NT2/D1 (cell line): ENCODE measurements at regions not wholly inside any gene's neighbourhood (a gene's known extent, or its start where the extent isn't known, plus 50 kb on each side); places are given as distances from the start of the nearest gene placed in this dataset.

ENCODE experiments used
- DNase-seq: peaks from one replicate; pipeline ENCODE4 v3.0.0-alpha.2; 2011; ENCODE audit warnings: low read depth, low spot score
- H3K27me3 ChIP-seq: 2 replicates; pipeline ENCODE4 v1.6.0; 2011; ENCODE audit warnings: mild to moderate bottlenecking; ENCODE audit not compliant: insufficient read length, insufficient read depth
- H3K36me3 ChIP-seq: 2 replicates; pipeline ENCODE4 v1.6.1; 2011; ENCODE audit warnings: mild to moderate bottlenecking, low read length, mixed read lengths; ENCODE audit not compliant: insufficient read depth, insufficient read length
- H3K4me1 ChIP-seq: 2 replicates; pipeline ENCODE4 v1.5.1; 2011; ENCODE audit not compliant: insufficient read depth, insufficient read length
- H3K4me3 ChIP-seq: 2 replicates; pipeline ENCODE4 v1.5.1; 2011; ENCODE audit warnings: low read depth; ENCODE audit not compliant: insufficient read length
- H3K9ac ChIP-seq: 2 replicates; pipeline ENCODE4 v1.6.0; 2011; ENCODE audit warnings: low read depth; ENCODE audit not compliant: insufficient read length
- H3K9me3 ChIP-seq: 2 replicates; pipeline ENCODE4 v1.5.1; 2011; ENCODE audit warnings: mild to moderate bottlenecking, low read length; ENCODE audit not compliant: insufficient read depth
- SUZ12 ChIP-seq: IDR thresholded peaks from 2 replicates; pipeline ENCODE4 v1.6.1; 2011; ENCODE audit not compliant: insufficient read length, insufficient read depth; ENCODE audit errors: extremely low read depth
- YY1 ChIP-seq: IDR thresholded peaks from 2 replicates; pipeline ENCODE4 v1.6.1; 2011; ENCODE audit not compliant: insufficient read length, insufficient read depth
- ZNF274 ChIP-seq: IDR thresholded peaks from 2 replicates; pipeline ENCODE4 v1.6.1; 2011; ENCODE audit warnings: mild to moderate bottlenecking, low read depth, low read length

DNA sequence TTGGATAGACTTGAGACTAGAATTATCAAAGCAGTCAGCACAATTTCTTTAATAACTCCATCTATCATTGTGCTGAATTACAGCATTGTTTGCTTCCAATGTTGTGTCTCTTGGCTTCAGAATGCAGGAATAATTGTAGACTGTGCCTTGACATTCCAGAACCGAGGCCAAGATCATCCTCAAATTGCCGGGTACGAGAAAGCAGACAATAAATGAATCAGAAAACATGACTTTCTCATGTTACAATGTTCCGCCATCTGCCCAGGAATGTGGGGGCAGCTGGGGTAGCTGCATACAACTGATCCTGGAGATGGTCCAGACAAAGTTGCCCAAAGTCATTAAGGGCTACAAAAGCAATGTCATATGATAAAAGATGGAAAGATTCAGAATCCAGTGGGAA is 206.2 kb upstream of the SGCD start:
- Histone ChIP-seq H3K9me3 (no peaks in the 10 kb centered on the region), H3K4me3 (no peak overlapping the region), H3K4me1 (no peaks in the 10 kb centered on the region), H3K27me3 (no peaks in the 10 kb centered on the region), H3K36me3 (no peaks in the 10 kb centered on the region), H3K9ac (no peak overlapping the region)
- TF ChIP-seq SUZ12: no peak
- TF ChIP-seq YY1: no peak
- no peak for TF ChIP-seq ZNF274
- DNase-seq: no peak

DNA sequence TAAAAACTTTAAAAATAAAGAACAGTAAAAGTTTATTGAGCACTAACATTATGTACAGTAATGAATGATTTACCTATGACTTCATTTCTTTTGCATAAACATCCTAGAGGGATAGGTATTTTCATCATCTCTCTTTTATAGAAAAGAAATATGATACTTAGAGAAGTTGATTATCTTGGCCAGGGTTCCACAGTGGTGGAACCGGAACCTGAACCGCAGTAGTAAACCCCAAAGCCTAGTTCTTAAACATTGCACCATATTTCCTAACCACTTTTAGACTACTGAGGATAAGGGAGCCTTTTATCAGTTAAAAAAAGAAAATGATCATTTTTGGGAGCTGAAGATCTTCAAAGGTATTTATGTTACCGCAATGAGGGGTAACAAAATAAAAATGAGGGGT is 205.7 kb upstream of the SGCD start:
- no peaks in the 10 kb centered on the region for H3K36me3 ChIP-seq
- TF ChIP-seq ZNF274 (no peak), SUZ12 (no peak)
- H3K27me3 ChIP-seq: no peaks in the 10 kb centered on the region
- DNase-seq: no peak
- H3K9me3 ChIP-seq: no peaks in the 10 kb centered on the region
- H3K4me1 ChIP-seq: no peaks in the 10 kb centered on the region
- no peak overlapping the region for H3K4me3 ChIP-seq
- no peak overlapping the region for H3K9ac ChIP-seq

DNA sequence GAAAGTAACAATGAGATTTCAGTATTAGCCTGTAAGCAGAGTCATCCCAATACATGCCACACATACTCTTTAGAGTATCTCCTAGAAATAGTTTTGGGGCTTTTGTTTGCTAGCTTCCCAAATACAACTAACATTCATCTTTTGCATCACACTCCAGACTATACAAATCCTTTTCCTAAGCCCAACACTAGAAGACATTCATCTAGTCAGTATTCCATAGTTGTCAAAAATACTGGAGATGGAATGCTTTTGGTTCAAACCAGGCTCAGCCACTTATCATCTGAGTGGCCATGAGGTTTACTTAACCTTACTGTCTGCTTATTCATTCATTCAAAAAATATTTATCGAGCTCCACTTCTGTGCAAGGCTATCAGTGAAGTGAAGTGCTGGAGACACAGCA is 205.1 kb upstream of the SGCD start:
- Histone ChIP-seq H3K36me3 (no peaks in the 10 kb centered on the region), H3K27me3 (no peaks in the 10 kb centered on the region), H3K9ac (no peak overlapping the region), H3K9me3 (no peaks in the 10 kb centered on the region), H3K4me3 (no peak overlapping the region), H3K4me1 (no peaks in the 10 kb centered on the region)
- TF ChIP-seq YY1 (no peak), SUZ12 (no peak), ZNF274 (no peak)
- no peak for DNase-seq

DNA sequence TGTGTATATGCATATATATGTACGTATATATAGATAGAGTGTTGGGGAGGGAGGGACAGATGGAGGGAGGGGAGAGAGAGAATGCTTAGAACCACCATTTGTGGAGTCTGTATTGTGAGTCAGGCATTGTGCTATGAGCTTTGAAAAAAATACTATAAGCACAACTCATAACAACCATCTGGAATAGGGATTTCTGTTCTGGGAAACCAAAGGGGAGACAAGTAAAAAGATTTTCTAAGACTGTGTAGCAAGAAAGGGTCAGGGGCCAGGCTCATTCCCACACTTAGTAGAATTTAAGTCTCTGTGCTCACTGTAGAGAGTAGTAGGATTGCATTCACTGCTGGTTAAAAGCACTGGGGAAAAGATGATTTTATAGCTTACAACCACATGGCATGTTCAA is 202.3 kb upstream of the SGCD start:
- Histone ChIP-seq H3K9me3 (no peaks in the 10 kb centered on the region), H3K9ac (no peak overlapping the region), H3K4me1 (no peaks in the 10 kb centered on the region), H3K36me3 (no peaks in the 10 kb centered on the region), H3K27me3 (no peaks in the 10 kb centered on the region), H3K4me3 (no peak overlapping the region)
- no peak for DNase-seq
- no peak for TF ChIP-seq SUZ12
- no peak for TF ChIP-seq ZNF274
- no peak for TF ChIP-seq YY1

DNA sequence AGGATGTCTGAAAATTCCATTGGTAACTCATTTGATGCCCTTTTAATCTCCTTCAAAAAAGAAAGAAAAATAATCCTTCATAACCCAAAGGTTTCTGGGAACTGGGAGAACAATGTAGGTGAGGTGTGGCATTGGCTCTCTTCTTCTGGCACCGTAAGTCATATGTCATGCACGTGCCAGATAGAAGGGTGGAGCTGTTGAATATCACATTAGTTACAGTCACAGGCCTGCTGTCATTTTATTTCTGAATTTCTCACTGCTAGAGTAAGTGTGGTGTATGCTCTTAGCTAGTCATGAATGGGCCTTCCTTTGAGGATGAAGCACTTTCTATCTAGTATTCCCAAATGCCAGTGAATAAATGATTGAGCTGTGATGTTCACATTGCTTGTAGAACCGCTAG is 201.8 kb upstream of the SGCD start:
- TF ChIP-seq YY1 (no peak), SUZ12 (no peak), ZNF274 (no peak)
- no peak overlapping the region for H3K9ac ChIP-seq
- H3K27me3 ChIP-seq: no peaks in the 10 kb centered on the region
- H3K36me3 ChIP-seq: no peaks in the 10 kb centered on the region
- H3K4me1 ChIP-seq: no peaks in the 10 kb centered on the region
- no peaks in the 10 kb centered on the region for H3K9me3 ChIP-seq
- no peak overlapping the region for H3K4me3 ChIP-seq
- no peak for DNase-seq

DNA sequence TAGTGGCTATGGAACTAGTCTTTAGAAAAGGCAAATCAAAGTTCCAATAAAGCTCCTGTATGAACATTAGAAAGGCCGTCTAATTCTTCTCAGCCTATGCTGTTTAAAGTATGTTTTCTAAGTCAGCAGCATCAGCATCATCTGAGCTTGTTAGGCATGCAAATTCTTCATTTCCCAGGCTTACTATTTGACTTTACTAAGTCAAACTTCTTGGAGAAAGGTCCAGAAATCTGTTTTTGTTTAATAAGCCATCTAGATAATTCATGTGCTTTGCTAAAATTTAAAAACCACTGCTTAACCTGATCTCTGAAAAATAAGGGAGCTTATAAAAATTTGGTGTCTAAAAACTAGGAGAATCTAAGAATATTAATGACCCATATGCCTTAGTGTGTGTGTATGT is 200.2 kb upstream of the SGCD start:
- no peaks in the 10 kb centered on the region for H3K27me3 ChIP-seq
- no peak for DNase-seq
- H3K4me1 ChIP-seq: no peaks in the 10 kb centered on the region
- H3K9ac ChIP-seq: no peak overlapping the region
- TF ChIP-seq SUZ12: no peak
- TF ChIP-seq ZNF274: no peak
- TF ChIP-seq YY1: no peak
- H3K36me3 ChIP-seq: no peaks in the 10 kb centered on the region
- no peak overlapping the region for H3K4me3 ChIP-seq
- no peaks in the 10 kb centered on the region for H3K9me3 ChIP-seq

DNA sequence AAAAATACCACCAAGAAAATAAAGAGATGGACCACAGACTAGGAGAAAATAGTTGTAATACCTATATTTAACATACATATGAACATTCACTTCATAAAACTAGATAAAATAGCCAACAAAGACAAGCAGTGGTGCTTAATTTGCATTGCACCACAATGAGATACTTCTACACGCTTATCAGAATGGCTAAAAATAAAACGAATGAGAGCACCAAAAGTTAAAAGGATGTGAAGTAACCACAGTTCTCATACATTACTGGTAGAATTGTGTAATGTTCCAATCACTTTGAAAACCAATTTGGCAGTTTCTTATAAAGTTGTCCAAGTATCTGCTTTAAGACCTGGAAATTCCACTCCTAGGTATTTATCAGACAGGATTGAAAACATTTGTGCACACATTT is 198.9 kb upstream of the SGCD start:
- Histone ChIP-seq H3K27me3 (no peaks in the 10 kb centered on the region), H3K4me1 (no peaks in the 10 kb centered on the region), H3K4me3 (no peak overlapping the region), H3K36me3 (no peaks in the 10 kb centered on the region), H3K9me3 (no peaks in the 10 kb centered on the region), H3K9ac (no peak overlapping the region)
- DNase-seq: no peak
- TF ChIP-seq YY1 (no peak), SUZ12 (no peak), ZNF274 (no peak)

DNA sequence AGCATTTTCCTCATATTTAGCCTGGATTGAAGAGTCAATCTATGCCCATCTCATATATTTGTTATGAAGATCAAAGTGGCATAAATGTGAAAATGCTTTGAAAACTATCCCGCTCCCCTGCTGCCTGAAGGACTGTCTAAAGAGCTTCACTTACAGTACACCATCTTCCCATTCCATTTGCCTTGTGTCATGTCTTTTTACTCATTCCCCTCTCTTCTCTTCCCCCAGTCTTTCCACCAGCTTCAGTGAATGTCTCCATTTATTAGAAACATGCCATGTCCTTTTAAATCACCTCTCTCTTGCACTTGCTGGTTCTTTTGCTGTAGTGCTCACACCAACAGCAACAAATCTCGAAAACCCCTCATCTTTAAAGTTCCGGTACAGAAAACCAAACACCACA is 192.7 kb upstream of the SGCD start:
- Histone ChIP-seq H3K9me3 (no peaks in the 10 kb centered on the region), H3K36me3 (no peaks in the 10 kb centered on the region), H3K4me1 (no peaks in the 10 kb centered on the region), H3K9ac (no peak overlapping the region), H3K4me3 (no peak overlapping the region), H3K27me3 (no peaks in the 10 kb centered on the region)
- DNase-seq: no peak
- no peak for TF ChIP-seq SUZ12
- no peak for TF ChIP-seq YY1
- TF ChIP-seq ZNF274: no peak
